GM21367 (cell line): ENCODE measurements at regions not wholly inside any gene's neighbourhood (a gene's known extent, or its start where the extent isn't known, plus 50 kb on each side); places are given as distances from the start of the nearest gene placed in this dataset.
"Not testable (repeated sequence)": the region's sequence is repeated elsewhere in the genome, so short reads cannot be mapped to it uniquely, and the experiment has no call there.

Source experiments
- ATAC-seq: cut with Tn5 transposase; IDR thresholded peaks from one replicate; pipeline ENCODE4 v1.9.1; 2021; ENCODE audit not compliant: unreplicated experiment

DNA sequence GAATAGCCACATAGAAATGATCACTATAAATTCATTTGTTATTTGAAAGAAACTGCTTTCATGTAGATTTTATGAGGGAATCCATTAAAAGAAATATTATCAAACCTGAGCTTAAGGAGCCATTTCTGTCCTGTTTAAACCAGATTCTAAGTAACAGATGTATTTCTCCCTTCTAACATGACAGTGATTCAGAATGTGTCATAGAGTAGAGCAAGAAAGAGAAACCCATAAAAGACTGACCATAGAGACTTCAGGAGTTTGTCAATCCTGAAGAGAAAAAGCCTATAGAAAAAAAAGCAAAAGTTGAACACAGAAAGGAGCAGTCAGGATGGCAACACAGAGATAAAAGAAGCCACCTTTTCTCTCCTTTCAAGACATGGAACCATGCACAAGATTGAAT lies 390.6 kb downstream of the PRIM2 start:
- ATAC-seq: not testable (repeated sequence)

DNA sequence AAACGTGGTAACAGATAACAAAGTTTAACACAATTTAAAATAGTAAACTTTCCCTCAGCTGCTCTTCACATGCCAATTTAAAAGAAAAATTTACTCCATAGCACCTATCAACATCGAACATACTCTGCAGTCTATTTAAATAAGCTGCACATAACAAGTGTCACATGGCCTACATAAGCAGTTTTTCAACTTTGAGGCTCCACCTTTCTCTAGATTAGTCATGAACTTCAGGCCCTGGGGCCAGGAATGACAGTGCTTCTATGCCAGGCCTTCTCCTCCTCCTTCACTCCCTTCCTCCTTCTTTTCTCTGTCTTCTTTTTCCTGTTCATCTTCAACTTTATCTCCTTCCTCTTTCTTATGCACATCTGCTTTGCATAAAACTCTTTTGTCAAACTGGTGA lies 405.1 kb downstream of the PRIM2 start:
- ATAC-seq: not testable (repeated sequence)

DNA sequence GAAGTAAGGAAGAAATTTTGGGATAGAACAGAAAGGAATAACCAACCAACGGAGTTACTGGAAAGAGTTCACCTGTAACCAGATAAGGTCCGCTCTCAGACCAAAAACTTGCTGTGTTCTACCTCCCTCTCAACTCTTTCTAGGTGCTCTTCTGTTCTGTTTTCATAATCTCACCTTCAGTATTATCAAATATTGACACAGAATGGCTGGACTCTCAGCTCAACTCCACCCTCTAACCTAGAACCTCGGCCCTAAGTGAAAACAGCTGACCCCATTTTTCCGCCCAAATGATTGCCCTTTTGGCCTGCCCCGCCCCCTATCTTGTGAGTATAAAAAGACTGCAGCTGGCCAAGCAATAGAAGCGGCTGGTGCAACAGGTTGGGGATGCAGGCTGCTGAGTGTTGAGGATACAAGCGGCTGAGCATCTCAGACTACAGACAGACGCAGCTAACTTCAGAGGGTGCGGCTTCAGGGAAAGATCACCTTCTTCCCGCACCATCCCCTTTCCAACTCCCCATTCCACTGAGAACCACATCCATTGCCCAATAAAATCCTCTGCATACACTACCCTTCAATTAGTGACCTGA lies 406.5 kb downstream of the PRIM2 start:
- ATAC-seq: not testable (repeated sequence)

DNA sequence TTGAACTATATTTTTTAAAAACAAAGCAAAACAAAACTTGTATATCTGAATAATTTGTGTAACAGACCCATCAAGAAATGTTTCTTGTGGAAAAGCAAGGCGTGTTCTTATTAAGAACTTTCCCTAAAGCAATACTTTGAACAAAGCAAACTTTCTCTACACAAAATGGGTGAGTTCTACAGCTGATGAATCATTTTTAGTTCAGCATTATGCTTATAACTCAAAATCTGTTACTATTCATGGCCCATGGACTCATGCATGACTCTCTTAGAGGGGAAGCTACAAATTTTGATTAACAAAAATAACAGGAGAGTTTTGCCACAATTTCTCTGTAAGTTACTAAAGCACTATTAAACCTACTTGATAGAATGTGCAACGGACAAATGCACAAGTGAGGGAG lies 412.0 kb downstream of the PRIM2 start:
- ATAC-seq: not testable (repeated sequence)

DNA sequence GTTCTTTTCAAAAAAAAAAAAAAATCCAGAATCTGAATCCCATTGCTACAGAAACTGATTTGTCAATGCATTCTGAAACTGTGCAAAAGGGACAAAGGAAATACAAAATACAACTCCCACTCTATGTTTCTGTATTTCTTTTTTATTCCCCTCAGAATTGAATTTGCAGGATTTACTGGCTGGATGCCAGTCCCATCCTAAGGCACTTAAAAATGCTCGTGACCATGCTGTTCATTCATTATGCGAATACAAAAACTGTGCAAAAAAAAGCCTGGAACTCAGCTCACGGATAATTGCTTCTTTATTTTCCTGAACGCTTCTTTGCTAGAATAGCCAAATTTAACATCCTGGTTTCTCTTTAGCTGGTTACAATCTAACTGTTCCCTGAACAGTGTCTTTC lies 413.3 kb downstream of the PRIM2 start:
- ATAC-seq: not testable (repeated sequence)

DNA sequence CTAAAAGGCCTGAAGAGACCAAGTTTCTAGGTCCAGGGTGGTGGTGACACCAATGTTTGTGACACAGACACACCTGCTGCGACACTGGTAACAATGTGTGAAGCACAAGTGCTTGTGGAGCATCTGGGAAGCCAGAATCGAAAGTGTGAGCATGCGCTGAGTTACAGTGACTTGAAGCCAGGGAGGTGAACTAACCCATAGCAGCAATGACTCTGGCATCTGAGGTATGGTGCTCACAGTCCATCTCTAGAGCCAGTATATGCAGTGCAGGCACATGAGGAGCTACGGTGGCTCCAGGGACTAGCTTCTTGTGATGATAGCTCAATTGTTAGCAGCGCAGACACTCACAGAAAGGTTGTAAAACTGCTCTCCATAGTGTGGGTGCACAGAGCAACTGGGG lies 430.3 kb downstream of the PRIM2 start:
- ATAC-seq: not testable (repeated sequence)

DNA sequence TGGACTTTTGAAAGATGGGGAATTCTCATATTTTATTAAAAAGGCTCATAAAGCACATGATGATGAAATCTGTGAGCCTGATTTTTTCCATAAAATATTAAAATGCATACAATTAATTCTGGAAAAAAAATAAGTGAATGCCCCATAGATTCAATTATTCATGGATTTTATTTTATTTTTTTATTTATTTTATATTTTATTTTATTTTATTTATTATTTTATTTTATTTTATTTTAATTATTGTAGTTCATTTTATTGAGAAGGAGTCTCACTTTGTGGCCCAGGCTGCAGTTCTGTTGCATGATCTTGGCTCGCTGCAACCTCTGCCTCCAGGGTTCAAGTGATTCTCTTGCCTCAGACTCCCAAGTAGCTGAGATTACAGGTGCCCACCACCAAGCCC lies 442.4 kb downstream of the PRIM2 start:
- ATAC-seq: not testable (repeated sequence)

DNA sequence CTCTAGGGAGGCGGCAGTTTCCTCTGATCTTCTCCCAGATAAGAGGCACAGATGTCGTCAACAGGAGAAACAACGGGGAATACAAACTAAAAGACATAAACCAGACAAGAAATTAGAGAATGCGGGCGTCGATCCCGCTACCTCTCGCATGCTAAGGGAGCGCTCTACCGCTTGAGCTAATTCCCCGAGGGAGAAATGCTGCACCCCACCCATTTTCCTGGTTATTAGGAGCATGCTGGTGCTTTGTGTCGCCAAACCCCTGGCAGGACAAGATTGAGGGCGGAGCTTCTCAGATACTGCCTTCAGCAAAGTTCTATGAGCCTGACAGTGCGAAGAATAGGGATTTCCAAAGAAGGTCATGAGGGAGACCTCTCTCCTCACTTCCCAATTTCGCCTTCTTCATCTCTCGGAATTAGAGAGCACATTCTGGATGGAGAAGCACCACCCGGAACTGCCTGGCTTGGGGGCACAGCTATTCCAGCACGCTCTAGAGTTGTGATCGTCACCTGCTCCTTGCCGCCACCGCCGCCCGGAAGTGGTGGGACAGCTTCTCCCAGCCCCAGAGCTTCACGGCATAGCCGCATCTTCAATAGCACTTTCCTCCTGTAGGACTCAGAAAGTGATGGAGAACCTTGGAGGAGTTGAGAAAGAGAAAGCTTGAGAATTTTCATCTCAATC lies 475.4 kb downstream of the PRIM2 start:
- not testable (repeated sequence) for ATAC-seq

DNA sequence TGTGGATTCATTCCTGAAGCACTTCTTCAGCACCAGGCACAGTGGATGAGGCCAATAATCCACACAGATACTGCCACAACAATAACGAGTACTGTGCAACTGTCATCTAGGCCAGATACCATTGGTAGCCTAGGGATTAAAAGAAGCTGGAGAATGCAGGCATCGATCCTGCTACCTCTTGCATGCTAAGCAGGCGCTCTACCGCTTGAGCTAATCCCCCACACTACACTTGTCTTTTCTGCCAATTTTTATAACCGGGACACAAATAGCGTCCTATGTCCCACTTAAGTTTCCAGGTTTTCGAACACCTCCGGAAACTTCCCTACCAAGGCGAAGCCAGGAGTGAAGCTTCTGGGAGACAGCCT lies 475.9 kb downstream of the PRIM2 start:
- ATAC-seq: not testable (repeated sequence)

DNA sequence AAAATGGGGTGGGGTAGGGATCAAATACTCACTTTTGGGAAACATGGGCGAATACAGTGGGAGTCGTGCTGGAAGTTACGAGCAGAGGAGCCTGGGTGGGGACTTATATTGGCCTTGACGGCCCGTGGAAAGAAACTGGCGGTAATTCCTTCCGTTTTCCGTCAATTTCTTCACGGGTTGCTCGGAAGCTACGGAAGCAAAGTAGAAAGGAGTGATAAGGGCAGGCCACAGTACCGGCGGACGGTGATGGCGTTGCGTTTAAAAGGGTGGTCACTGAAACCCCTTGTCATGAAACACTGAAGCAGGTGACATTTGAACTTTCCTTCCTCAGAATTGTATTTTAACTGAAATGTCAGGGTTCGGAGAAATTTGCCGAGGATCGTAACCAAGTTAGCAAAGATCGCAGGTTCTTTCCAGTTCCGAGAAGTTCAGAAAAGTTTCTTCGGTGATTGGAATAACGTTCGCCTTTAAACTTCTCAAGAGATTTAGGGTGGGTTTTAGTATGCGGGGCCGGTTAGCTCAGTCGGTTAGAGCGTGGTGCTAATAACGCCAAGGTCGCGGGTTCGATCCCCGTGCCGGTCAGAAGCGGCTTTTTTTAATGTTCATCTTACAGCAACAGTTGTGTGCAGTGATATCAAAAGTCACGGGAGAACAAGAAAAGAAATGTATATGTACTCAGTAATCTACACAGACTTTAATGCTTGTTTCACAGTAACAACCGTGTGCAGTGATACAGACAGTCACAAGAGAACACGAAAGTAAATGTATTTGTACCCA lies 482.5 kb downstream of the PRIM2 start:
- ATAC-seq: not testable (repeated sequence)

DNA sequence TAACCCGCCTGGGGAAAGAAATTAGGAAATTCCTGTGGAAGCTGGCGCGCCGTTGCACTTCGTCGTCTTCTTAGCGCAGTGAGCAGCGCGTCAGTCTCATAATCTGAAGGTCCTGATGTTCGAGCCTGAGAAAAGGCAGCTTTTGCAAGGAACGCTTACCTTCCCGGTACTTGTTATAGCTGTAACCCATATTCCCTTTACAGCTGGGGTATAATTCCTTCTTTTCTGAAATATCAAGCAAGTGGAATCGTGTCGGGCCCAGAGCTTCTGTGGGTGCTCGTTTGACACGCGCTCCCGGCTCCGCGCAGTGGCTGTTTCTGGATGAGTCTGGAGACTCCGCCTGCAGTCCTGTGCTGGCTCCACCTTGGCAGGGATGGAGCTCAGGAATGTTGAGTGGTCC lies 491.2 kb downstream of the PRIM2 start:
- ATAC-seq: not testable (repeated sequence)

DNA sequence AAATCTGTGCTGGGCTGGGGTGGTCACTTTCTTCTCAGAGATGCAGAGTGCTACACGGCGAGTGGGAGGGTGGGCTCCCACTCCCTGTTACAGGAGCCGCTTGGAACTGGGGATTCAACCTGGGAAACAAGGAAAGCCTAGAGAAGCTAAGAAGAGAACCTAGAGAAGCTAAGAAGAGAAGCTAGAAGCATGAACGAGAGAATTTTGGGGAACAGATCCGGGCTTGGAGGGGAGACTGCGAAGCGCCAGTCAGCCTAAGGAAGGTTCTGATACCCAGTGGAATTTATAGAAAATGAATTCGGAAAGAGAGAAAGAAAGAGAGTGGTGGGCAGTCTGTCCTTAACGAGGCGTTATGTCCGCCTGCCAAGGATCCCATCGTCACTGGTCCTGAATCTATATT lies 492.0 kb downstream of the PRIM2 start:
- ATAC-seq: not testable (repeated sequence)

DNA sequence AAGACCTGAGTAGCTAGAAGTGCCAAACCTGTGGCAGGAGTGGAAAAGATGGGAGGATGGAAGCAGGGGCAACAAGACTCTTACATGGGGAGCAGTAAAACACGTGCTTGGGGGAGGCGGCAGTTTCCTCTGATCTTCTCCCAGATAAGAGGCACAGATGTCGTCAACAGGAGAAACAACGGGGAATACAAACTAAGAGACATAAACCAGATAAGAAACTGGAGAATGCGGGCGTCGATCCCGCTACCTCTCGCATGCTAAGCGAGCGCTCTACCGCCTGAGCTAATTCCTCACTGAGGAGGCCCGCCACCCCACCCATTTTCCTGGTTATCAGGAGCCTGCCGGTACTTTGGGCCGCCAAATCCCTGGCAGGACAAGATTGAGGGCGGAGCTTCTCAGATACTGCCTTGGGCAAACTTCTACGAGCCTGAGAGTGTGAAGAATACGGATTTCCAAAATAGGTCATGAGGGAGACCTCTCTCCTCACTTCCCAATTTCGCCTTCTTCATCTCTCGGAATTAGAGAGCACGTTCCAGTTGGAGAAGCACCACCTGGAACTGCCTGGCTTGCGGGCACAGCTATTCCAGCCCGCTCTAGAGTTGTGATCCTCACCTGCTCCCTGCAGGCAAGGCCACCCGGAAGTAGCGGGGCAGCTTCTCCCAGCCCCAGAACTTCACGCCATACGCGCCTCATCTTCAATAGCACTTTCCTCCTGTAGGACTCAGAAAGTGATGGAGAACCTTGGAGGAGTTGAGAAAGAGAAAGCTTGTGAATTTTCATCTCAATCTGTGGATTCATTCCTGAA lies 496.0 kb downstream of the PRIM2 start:
- not testable (repeated sequence) for ATAC-seq

DNA sequence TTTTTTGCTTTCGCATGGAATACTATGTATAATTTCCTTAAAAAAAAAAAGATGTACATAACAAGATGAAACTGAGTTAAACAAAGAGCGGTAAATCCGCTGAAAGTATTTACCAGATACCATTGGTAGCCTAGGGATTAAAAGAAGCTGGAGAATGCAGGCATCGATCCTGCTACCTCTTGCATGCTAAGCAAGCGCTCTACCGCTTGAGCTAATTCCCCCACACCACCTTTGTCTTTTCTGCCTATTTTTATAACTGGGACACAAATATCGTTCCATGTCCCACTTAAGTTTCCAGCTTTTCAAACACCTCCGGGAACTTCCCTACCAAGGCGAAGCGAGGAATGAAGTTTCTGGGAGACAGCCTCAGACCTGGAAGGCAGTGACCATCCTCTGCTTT lies 498.4 kb downstream of the PRIM2 start:
- ATAC-seq: not testable (repeated sequence)

DNA sequence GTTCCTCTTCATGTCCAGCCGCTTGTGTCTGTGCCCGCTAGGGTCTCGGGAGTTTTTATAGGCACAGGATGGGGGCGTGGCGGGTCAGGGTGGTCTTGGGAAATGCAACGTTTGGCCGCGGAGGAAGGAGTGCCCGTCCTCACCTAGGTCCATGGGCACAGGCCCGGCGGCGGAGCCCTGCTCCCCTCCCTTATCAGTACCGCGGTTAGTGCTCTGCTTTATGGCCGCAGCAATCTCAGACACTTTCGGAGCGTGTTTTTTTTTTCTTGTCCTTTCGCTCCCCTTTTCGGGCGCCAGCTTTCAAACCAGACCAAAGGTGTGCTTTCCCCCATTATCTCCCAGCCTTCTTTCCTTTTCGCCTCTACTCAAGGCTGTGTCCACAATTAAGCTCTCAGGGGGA lies 503.9 kb downstream of the PRIM2 start:
- not testable (repeated sequence) for ATAC-seq

DNA sequence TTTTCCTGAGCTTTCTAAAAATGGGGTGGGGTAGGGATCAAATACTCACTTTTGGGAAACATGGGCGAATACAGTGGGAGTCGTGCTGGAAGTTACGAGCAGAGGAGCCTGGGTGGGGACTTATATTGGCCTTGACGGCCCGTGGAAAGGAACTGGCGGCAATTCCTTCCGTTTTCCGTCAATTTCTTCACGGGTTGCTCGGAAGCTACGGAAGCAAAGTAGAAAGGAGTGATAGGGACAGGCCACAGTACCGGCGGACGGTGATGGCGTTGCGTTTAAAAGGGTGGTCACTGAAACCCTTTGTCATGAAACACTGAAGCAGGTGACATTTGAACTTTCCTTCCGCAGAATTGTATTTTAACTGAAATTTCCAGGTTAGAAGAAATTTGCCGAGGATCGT lies 505.0 kb downstream of the PRIM2 start:
- ATAC-seq: not testable (repeated sequence)

DNA sequence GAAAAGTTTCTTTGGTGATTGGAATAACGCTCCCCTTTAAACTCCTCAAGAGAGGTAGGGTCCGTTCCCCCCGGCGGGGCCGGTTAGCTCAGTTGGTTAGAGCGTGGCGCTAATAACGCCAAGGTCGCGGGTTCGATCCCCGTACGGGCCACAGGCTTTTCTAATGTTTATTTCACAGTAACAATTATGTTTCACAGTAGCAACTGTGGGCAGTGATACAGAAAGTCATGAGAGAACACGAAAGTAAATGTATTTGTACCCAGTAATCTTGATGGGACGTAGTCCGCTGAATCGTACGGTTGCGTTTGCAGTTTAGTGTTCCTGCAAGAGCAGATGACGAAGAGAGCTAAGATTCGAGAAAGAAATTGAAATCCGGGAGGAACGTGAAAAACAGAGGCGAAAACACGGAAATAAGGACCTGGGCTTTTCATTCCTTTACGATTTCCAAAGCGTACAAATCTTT lies 505.5 kb downstream of the PRIM2 start:
- ATAC-seq: no peak

DNA sequence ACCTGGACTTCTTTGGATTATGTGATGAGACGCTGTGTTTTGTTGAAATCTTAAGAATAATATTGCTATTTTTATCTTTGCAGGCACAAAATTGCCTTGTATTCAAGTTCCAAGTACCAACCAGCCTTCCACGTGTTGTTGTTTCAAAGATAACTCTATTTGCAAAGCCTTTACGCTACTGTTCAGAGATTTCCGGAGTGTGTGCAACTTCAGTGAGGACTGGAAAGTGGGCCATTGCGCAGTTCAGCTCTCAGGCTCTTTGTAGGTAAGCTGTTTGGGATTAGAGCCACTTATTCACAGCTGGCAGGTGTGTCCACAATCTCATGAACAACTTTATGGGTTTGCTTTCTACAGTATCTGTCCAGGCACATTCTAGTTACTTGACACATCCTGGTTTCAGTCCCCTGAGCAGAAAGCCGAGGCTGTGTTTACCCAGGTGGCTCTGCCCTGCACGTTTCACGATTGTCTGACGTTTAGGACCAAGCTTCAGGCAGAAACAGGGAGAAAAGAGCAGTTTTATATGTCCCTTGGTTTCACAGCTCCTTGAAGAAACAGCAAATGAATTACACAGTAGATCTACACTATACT lies 520.3 kb downstream of the PRIM2 start:
- ATAC-seq: not testable (repeated sequence)

DNA sequence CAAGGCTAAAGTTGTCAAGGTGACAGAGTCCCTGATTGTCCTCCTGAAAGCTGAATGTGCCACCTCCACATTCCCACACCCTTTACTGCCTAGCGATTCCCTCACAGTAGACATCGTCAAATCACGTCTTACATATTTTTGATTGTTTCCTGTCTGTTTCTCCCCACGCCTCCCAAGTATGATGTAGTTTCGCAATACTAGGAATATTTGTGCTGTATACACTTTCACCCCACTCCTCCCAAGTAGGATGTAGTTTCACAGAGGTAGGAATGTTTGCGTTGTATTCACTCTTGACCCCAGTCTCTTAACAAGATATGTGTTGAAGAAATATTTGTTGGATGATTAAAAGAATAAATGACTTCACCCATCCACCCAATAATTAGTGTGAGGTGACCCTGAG lies 524.1 kb downstream of the PRIM2 start:
- not testable (repeated sequence) for ATAC-seq

DNA sequence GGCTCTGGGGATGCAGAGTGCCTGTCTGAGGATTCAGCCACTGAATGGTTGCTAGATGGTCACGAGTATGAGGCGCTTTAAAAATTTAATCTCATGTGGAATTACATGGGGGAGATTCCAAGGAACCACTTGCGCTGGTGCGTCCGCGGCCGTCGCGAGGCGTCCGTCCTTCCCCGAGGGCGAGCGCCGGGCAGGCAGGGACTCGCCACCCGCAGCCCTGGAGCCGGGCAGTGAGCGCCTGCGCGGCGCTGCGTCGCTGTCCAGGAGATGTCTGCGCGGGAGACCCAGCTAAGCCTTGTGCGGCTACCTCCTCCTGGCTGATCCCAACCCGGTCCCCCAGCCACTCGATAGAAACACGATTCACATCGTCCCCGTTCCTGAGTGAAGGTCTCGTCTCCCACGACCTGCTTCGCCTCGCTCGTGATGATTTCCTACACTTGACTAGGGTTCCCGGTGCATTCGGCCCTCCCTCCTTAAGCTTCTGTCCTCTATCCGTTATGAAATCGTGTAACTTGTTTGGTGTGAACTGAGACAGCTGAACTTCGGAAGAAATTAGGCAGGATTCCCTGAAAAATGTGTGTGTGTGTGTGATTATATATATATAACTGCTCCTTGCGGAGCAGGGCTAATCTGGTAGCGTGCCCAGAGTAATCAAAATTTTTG lies 536.4 kb downstream of the PRIM2 start:
- not testable (repeated sequence) for ATAC-seq
